Dedifferentiated amniotic fluid mesenchymal stem cell (primary cell): ENCODE measurements at regions not wholly inside any gene's neighbourhood (a gene's known extent, or its start where the extent isn't known, plus 50 kb on each side); places are given as distances from the start of the nearest gene placed in this dataset.

ENCODE experiments used
- DNase-seq: peaks from one replicate; pipeline ENCODE4 v3.0.0-alpha.2; 2016; ENCODE audit errors: extremely low spot score

- no peak for DNase-seq
These were observed 337.6 kb downstream of the NNT start for GRCh38 chr5:43940562-43940961.

GRCh38 chr5:43926923-43927322, 323.9 kb downstream of the NNT start:
- no peak for DNase-seq

GRCh38 chr5:43920422-43920821, 317.4 kb downstream of the NNT start:
- DNase-seq = no peak

GRCh38 chr5:43917925-43918324, 314.9 kb downstream of the NNT start:
- DNase-seq = no peak

GRCh38 chr5:43903129-43903528, 300.1 kb downstream of the NNT start:
- no peak for DNase-seq

- no peak for DNase-seq
These were observed 298.0 kb downstream of the NNT start for GRCh38 chr5:43900974-43901373.

- no peak for DNase-seq
These were observed 292.9 kb downstream of the NNT start for GRCh38 chr5:43895876-43896275.

GRCh38 chr5:43893951-43894684, 291.1 kb downstream of the NNT start:
- DNase-seq = no peak

GRCh38 chr5:43891112-43891511, 288.1 kb downstream of the NNT start:
- no peak for DNase-seq

- no peak for DNase-seq
These were observed 286.3 kb downstream of the NNT start for GRCh38 chr5:43889233-43889632.

GRCh38 chr5:43875741-43876140, 272.8 kb downstream of the NNT start:
- no peak for DNase-seq

- no peak for DNase-seq
These were observed 271.8 kb downstream of the NNT start for GRCh38 chr5:43874772-43875171.

- DNase-seq = no peak
These were observed 270.8 kb downstream of the NNT start for GRCh38 chr5:43873791-43874190.

GRCh38 chr5:43859309-43859708, 256.3 kb downstream of the NNT start:
- DNase-seq = no peak

- no peak for DNase-seq
These were observed 252.5 kb downstream of the NNT start for GRCh38 chr5:43855452-43855851.

- DNase-seq = no peak
These were observed 251.8 kb downstream of the NNT start for GRCh38 chr5:43854697-43855292.

- DNase-seq = no peak
These were observed 249.3 kb downstream of the NNT start for GRCh38 chr5:43852279-43852678.

GRCh38 chr5:43851741-43852140, 248.8 kb downstream of the NNT start:
- DNase-seq = no peak

GRCh38 chr5:43840424-43841125, 237.6 kb downstream of the NNT start:
- DNase-seq = no peak

GRCh38 chr5:43839218-43839617, 236.2 kb downstream of the NNT start:
- peak; percentile 52 for DNase-seq

GRCh38 chr5:43837996-43838395, 235.0 kb downstream of the NNT start:
- DNase-seq = no peak

GRCh38 chr5:43837091-43837490, 234.1 kb downstream of the NNT start:
- DNase-seq = no peak

GRCh38 chr5:43833961-43834360, 231.0 kb downstream of the NNT start:
- no peak for DNase-seq
